ENCODE measurements at regions not wholly inside any gene's neighbourhood (a gene's known extent, or its start where the extent isn't known, plus 50 kb on each side); places are given as distances from the start of the nearest gene placed in this dataset.

DNA sequence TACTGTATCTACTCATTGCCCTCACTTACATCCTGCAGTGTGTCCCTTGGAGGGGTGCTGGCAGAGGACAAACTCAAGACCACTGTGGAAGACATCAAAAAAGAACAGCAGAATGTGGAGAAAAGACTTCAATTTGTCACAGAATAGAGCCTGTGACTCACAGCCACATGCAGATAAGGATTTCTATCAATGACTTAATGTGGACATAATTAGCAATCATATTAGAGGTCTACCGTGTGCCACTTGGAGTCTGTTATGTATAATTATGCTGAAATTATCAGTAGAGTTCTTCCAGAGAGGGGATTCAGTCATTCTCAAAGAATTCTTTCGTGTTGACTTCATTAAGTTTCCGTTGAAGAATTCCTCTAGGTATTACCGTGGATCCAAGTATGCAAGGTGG is 473.5 kb downstream of the MIAT start:
- TF ChIP-seq, protein P1, sequence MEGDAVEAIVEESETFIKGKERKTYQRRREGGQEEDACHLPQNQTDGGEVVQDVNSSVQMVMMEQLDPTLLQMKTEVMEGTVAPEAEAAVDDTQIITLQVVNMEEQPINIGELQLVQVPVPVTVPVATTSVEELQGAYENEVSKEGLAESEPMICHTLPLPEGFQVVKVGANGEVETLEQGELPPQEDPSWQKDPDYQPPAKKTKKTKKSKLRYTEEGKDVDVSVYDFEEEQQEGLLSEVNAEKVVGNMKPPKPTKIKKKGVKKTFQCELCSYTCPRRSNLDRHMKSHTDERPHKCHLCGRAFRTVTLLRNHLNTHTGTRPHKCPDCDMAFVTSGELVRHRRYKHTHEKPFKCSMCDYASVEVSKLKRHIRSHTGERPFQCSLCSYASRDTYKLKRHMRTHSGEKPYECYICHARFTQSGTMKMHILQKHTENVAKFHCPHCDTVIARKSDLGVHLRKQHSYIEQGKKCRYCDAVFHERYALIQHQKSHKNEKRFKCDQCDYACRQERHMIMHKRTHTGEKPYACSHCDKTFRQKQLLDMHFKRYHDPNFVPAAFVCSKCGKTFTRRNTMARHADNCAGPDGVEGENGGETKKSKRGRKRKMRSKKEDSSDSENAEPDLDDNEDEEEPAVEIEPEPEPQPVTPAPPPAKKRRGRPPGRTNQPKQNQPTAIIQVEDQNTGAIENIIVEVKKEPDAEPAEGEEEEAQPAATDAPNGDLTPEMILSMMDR (conservative IDR thresholded peaks at IDR 0.05; ENCODE audit: control insufficient read depth, insufficient read depth, low read depth, low read length): no peak
- no peak for DNase-seq (ENCODE audit: low read depth)
- H3K4me3 ChIP-seq (ENCODE audit: control insufficient read depth, low read depth, low read length): no peak overlapping the region

DNA sequence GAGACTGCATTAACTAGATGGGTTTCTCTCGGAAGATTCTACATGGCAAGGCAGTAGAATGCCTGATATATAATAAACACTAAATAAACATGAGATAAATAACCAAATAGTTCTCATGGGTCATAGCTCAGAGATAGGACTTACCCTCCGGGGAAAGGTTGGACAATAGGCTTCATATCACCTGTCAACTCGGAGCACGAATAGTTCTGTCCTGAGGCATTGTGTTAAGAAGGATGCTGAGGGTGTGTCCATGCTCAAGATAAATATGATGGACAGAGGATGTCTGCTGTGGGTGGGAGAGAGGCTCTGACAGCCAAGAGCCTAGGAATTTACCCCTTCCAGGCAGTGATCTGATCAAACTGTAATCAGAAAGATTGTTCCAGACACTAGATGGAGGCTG is 474.0 kb downstream of the MIAT start:
- DNase-seq (ENCODE audit: low read depth): no peak
- H3K4me3 ChIP-seq (ENCODE audit: control insufficient read depth, low read depth, low read length): no peak overlapping the region
- TF ChIP-seq, protein P1 (conservative IDR thresholded peaks at IDR 0.05; ENCODE audit: control insufficient read depth, insufficient read depth, low read depth, low read length): no peak

DNA sequence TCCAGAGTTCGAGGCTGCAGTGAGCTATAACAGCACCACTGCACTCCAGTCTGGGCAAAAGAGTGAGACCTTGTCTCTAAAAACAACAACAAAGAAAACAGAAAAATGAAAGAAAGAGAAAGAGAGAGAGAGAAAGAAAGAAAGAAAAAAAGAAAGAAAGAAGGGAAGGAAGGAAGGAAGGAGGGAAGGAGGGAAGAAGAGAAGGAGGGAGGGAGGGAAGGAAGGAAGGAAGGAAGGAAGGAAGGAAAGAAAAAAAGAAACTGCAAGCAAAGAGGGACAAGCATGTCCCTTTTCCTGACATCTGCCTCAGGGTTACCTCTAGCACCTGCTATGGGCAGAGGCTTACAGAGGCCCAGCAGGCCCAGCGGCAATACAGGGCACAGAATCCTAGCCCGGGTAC is 475.0 kb downstream of the MIAT start:
- TF ChIP-seq, protein P1 (conservative IDR thresholded peaks at IDR 0.05; ENCODE audit: control insufficient read depth, insufficient read depth, low read depth, low read length): no peak
- no peak for DNase-seq (ENCODE audit: low read depth)
- H3K4me3 ChIP-seq (ENCODE audit: control insufficient read depth, low read depth, low read length): no peak overlapping the region

DNA sequence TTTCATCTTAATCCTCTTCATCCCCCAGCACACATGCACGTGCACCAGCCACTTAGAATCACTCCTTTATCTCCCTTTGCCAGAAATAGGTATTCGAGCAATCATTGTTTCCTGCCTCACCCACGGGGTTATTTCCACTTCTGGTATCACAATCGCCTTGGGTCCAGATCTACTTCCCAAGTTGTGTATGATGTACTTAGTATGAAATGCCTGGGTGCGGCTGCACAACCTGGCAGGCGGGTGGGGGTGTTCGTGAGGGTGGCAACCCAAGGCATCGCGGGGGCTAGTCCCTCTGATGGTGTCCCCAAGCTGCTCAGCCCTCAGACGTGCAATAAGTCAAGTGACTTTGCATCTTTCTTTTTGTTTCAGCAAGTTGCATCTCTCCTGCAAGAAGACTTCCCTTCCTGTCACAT is 475.6 kb downstream of the MIAT start:
- no peak for DNase-seq (ENCODE audit: low read depth)
- no peak overlapping the region for H3K4me3 ChIP-seq (ENCODE audit: control insufficient read depth, low read depth, low read length)

DNA sequence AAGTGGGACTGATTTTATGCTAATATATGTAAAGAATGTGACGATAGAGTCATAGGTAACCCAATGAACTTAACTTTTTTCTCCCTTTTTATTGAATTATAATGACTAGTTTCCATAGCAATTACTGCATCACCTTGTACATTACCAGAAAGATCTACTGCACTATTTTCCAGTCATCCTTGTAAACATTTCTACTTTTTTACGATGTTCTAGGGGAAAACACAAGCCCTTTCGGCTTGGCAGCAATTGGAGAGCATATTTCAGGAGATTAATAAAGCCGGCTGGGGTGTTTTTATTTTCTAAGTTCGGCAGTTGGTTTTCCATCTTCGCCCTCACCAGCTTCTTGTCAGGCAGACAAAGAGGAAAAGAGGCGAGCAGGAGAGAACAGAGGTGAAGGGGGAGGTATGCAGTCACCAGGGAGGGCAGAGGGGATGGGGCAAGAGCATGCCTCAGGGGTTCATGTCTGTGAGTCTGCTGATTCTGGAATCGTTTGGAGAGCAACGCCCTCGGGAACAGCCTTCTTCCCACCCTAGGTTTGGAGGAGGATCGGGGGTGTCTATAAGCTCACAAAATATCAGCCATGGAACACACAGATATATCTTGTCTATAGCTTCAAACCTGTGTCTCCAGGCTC is 476.4 kb downstream of the MIAT start:
- no peak for DNase-seq (ENCODE audit: low read depth)
- TF ChIP-seq, protein P1 (conservative IDR thresholded peaks at IDR 0.05; ENCODE audit: control insufficient read depth, insufficient read depth, low read depth, low read length): no peak
- H3K4me3 ChIP-seq (ENCODE audit: control insufficient read depth, low read depth, low read length): no peak overlapping the region

More for the DNA sequence above, 475.6 kb downstream of the MIAT start:
- TF ChIP-seq, protein P1 (conservative IDR thresholded peaks at IDR 0.05; ENCODE audit: control insufficient read depth, insufficient read depth, low read depth, low read length): no peak

DNA sequence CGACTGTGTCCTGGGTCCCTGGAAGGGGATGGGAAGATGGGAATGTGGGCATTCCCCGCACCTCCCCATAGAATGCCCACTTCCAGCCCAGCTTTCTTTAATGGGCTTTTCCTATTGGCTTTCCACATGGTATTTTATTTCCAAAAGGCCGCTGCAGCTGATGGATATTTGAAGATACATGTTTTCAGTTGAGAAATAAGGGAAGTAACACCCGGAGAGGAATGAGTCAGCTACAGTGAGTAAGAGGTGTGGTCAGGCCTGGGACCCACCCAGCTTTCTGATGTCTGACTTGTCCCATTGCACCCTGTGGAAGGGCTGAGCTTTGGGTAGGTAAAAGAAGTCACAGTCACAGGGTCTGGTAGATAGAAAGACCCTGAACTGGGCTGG is 476.9 kb downstream of the MIAT start:
- TF ChIP-seq, protein P1 (conservative IDR thresholded peaks at IDR 0.05; ENCODE audit: control insufficient read depth, insufficient read depth, low read depth, low read length): no peak
- H3K4me3 ChIP-seq (ENCODE audit: control insufficient read depth, low read depth, low read length): no peak overlapping the region
- peak; percentile 86 for DNase-seq (ENCODE audit: low read depth)

Data from fibroblast of mammary gland (primary cell).